Kasumi-1 (cell line): ENCODE measurements at regions not wholly inside any gene's neighbourhood (a gene's known extent, or its start where the extent isn't known, plus 50 kb on each side); places are given as distances from the start of the nearest gene placed in this dataset.
A peak's percentile ranks its signal among the peaks of the same experiment; 100 is the strongest.

Experiments used
- DNase-seq, 2 experiments: peaks; one replicate each; lab custom pipeline; 2025; lab: John Stamatoyannopoulos, UW

GRCh38 chr2:19809206-19809605, 92.6 kb downstream of the TTC32 start:
- DNase-seq, result no peak

- no peak for DNase-seq
Observed at GRCh38 chr2:19807866-19808265, 93.9 kb downstream of the TTC32 start.

- no peak for DNase-seq
Observed at GRCh38 chr2:19807346-19807745, 94.4 kb downstream of the TTC32 start.

GRCh38 chr2:19806591-19806990, 95.2 kb downstream of the TTC32 start:
- no peak for DNase-seq

DNA sequence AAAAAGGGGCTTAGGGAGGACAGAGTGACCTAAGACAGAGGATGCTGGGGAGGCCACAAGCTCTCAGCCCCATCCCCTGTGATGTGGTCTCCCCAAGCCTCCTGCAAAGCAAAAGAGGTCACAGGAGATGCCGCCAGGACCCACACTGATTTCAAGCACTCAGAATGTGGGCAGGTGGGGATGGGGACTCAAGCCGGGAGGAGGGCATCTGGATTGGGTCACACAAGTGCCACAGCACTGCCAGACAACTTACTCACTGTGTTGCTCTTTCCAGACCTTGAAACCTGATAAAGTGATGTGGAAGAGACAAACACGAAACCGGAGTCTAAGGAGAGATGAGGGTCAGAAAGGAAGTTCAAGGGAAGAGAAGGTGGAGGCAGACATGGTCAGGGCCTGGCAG, 95.7 kb downstream of the TTC32 start:
- no peak for DNase-seq

DNA sequence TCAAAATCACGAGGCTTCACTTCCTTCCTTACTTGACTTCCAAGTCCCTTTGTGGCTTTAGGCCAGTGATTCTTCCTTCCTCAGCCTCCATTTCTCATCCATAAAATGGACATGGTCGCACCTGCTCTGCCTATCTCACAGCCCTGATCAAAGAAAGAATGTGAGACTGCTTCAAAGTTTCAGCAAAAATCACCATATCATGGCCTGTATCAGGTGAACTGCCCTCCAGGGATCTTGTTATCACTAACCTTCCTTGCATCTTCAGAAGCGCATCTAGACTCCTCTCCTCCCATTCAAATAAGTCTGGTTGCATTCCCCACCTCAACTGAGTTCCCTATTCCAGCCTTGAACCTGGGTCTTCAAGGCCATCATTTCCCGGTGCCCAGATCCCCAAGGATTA, 96.5 kb downstream of the TTC32 start:
- no peak for DNase-seq

GRCh38 chr2:19804639-19805260, 97.0 kb downstream of the TTC32 start:
- no peak for DNase-seq

DNA sequence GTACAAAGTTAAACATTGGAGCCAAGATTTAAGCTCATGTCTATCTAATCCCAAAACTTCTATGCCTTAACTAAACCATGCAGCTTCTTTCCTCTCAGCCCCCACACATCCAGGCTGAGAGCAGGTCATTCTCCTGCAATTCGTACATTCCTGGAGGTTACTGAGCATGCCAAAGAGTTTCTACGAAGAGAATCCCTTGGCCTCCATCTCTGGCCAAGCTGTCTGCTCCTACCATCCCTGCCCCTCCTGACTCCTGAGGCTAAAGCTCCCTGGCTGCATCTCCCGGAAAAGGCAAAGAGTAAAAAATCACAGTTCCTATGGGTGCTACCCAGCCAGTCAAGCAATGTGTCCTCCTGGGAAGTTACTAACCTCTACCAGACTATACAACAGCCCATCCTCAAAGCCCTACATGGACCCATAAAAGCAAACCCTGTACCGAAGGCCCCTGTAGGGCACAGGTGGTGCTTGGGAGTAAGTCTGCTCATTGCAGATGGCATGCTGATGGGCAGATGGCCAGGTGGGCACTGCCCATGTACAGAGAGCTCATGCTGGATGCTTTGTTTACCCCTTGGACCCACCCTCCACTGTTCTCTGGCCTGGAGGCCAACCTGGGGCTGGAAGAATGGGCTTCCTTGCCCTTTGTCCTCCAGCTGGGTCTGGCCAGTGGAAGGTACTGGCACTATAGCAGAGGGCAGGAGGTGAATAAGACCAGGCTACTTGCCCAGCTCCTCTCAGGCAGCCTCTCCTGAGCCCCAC, 99.5 kb downstream of the TTC32 start:
- no peak for DNase-seq

DNA sequence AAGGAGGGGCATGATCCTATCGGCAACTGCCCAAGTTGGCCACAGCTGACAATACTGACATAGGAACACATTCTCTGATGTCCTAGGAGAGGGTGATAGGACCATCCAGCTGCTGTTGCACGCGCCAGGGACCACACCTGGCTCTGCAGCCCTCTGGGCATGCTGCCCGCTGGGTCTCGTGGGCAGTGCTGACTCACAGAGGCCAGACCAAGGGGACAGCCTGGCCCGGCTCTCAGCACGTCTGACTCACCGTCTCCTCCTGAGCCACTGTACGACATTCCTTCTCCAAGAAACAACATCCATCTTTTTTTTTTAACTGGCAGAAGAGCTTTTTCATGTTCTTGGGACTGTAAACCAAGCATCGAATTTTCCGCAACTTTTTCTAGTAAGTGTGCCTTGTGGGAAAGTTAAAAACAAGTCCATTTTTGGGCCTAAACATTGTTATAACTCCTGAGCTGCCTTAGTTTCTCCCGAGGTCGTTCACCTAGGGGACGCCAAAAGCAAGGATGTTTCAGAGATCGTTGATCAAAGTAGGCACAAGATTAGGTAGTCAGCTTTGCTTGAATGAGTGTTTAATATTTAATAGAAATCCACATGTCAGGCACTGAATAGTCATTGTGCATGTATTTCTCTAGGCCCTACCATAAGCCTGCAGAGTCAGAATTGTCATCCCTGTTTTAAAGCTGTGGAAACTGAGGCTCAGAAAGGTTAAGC, 100.3 kb downstream of the TTC32 start:
- DNase-seq, result no peak

- DNase-seq, result no peak
Observed at GRCh38 chr2:19800796-19801195, 101.0 kb downstream of the TTC32 start.

- no peak for DNase-seq
Observed at GRCh38 chr2:19799881-19800780, 101.7 kb downstream of the TTC32 start.

DNA sequence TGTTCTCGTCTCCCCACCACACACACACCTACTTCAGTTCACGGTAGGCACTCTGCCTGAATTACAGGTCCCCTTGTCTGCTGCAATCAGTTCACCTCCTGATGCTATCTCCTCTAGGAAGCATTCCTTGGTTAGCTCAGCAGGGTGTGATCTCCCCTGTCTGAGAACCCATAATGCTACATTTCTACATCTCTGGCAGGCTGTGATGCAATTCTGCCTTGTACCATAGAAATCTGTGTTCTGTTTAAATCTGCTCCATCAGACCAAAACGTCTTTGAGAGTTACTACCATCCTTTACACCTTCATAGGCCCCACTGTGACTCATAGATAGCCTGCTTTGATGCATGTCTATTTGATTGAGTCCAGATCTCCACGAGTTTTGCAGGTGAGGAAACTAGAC, 103.9 kb downstream of the TTC32 start:
- DNase-seq, result no peak

DNA sequence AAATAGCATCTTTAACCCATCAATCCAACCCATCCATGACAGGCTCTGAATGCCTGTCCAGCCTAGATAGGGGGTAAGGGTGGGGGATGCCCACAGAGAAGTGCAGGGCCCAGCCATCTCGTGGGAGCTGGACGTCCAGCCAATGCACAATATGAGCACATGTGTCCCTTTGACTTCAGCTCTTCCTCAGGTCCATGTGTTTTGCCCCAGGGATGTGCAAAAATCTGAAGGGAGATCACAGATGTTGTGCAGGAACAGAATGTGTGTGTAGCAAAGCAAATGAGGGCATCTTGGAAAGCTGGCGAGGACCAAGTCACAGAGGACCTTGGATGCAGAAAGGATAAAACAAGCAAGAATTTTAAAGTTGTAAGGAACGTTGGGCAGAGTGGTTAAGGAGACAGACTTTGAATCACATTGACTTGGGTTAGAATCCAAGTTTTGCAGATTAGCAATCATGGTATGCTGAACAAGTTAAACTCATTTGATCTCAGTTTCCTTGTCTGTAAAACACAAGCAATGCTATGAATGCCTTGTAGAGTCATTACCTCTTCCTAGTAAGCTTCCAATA, 104.5 kb downstream of the TTC32 start:
- no peak for DNase-seq

GRCh38 chr2:19796035-19796695, 105.6 kb downstream of the TTC32 start:
- DNase-seq, result no peak

GRCh38 chr2:19793132-19793750, 108.5 kb downstream of the TTC32 start:
- DNase-seq, result no peak

DNA sequence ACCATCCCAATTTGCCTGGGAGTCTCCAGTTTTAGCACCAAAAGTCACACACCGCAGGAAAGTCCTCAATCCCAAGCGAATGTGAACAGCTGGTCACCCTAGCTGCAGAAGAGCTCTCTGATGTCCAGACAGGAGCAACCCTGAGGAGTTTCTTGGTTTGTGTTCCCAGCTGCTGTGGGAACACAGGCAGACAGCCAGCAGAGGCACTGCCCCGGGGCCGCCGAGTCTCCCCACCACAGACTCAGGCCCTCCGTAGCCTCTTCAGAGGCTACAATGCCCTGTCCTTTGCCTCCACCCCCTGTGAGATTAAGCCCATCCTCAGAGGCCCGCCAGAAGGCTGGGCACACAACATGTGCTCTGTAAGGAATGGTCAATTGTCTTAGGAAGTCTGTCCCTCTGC, 111.5 kb downstream of the TTC32 start:
- no peak for DNase-seq

DNA sequence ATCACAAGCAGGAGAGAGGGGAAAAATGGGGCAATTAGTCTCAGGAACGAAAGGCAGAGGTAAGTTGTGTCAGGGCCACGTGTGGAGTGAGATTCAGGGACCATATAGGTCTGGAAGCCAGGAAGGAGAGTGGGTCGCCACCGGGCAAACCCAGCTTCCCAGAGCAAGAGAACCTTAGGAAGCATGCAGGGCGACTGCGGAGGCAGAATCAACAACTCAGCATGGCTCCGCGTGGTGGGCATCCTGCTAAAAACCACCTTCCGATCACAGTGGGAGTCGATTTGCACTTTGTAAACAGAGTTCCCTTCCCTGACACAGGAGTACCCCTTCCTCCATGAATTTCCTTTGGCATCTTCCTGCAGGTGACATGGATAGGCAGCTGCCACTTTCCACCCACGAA, 114.6 kb downstream of the TTC32 start:
- no peak for DNase-seq

DNA sequence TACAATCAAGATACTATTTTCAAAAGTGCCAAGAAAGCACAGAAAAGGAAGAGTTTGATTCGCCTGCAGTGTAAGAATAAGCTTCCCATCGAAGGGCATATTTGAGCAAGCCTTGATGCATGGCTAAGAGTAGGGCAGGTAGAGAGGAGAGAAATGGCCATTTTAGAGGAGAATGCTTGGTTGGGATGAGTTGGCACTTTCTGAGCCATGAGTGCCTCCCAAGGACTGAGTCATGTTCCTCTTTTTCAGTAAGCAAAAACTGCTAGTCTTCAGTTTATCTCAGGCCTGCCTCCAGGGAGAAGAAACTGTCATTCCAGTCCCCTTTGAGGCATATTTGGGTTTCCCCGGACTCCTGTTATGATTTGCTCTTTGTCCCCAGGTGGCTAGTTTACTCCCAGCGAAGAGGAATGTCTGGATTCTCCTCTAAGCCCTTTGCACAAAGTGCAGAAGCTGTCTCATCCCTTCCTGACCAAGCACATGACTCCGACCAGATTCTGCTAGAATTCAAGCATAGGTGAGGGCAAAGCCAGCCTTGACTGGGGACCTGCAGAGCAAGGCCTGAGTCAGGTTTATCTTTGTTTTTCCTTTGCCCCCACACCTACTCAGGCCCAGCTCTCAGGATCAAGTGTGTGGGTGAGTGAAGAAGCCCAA, 115.2 kb downstream of the TTC32 start:
- peak; percentile 11 to 30 for DNase-seq

- DNase-seq, result no peak
Observed at GRCh38 chr2:19785867-19786266, 115.9 kb downstream of the TTC32 start.

DNA sequence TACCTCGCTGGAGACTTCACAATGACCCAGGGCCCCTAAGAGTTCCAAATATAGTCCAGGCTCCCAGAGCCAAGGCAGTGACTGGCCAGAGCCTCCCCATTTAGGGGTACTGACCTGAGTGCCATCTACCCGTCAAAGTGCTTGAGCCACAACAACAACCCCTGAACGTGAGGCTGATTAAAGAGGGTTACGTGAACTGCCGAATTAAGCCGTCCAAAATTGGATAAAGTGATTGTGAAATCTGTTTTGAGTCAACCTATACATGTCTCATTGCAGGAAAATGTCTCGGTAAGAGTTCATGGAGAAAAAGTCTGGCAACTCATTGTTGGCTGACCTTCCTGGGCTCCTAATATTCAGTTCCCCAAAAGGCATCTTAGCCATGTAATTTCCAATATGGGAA, 116.3 kb downstream of the TTC32 start:
- DNase-seq, result no peak
